H1 (cell line): ENCODE measurements at regions not wholly inside any gene's neighbourhood (a gene's known extent, or its start where the extent isn't known, plus 50 kb on each side); places are given as distances from the start of the nearest gene placed in this dataset.

ENCODE experiments used
- SAP30 ChIP-seq: fragments of 300-600 bp; sonication (generic); IDR thresholded peaks from 2 replicates; pipeline ENCODE4 v1.7.1; 2012; ENCODE audit warnings: low read length, moderate library complexity, mild to moderate bottlenecking, inconsistent platforms; ENCODE audit not compliant: insufficient read depth, insufficient replicate concordance
- TF ChIP-seq, protein P1 (sequence below): IDR thresholded peaks from 2 replicates; pipeline ENCODE4 v1.6.1; 2012; ENCODE audit warnings: low read length, inconsistent platforms

GRCh38 chr6:156525541-156525940 is 251.6 kb upstream of the ARID1B start (continued):
- no peak for TF ChIP-seq SAP30
- TF ChIP-seq, protein P1, sequence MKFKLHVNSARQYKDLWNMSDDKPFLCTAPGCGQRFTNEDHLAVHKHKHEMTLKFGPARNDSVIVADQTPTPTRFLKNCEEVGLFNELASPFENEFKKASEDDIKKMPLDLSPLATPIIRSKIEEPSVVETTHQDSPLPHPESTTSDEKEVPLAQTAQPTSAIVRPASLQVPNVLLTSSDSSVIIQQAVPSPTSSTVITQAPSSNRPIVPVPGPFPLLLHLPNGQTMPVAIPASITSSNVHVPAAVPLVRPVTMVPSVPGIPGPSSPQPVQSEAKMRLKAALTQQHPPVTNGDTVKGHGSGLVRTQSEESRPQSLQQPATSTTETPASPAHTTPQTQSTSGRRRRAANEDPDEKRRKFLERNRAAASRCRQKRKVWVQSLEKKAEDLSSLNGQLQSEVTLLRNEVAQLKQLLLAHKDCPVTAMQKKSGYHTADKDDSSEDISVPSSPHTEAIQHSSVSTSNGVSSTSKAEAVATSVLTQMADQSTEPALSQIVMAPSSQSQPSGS, result no peak
